OCI-LY1 (cell line): ENCODE measurements at regions not wholly inside any gene's neighbourhood (a gene's known extent, or its start where the extent isn't known, plus 50 kb on each side); places are given as distances from the start of the nearest gene placed in this dataset.

Source experiments
- H2AFZ ChIP-seq: fragments of 200-600 bp; sonication (generic), shearing (Covaris generic); 2 replicates; pipeline ENCODE4 v1.6.0; 2014; ENCODE audit warnings: antibody characterized with exemption, mild to moderate bottlenecking, low read length
- H3F3A ChIP-seq: fragments of 200-600 bp; sonication (generic), shearing (Covaris generic); 2 replicates; pipeline ENCODE4 v1.6.0; 2014; ENCODE audit warnings: mild to moderate bottlenecking, antibody characterized with exemption, low read length, moderate library complexity; ENCODE audit not compliant: insufficient read depth
- H3K27ac ChIP-seq: fragments of 200-600 bp; sonication (generic); 2 replicates; pipeline ENCODE4 v1.5.1; 2014; ENCODE audit warnings: low read length, mixed run types, mild to moderate bottlenecking, low read depth; ENCODE audit not compliant: poor library complexity, severe bottlenecking
- H3K27me3 ChIP-seq: fragments of 200-600 bp; sonication (generic); 2 replicates; pipeline ENCODE4 v1.6.0; 2014; ENCODE audit warnings: antibody characterized with exemption, mild to moderate bottlenecking, low read length, moderate library complexity; ENCODE audit not compliant: insufficient read depth
- H3K36me3 ChIP-seq: fragments of 200-600 bp; sonication (generic); 2 replicates; pipeline ENCODE4 v1.6.1; 2014; ENCODE audit warnings: mild to moderate bottlenecking, antibody characterized with exemption, low read length, moderate library complexity, mixed read lengths; ENCODE audit not compliant: insufficient read depth
- H3K4me1 ChIP-seq: fragments of 200-600 bp; sonication (generic); 2 replicates; pipeline ENCODE4 v1.5.1; 2014; ENCODE audit warnings: mild to moderate bottlenecking, low read length, moderate library complexity; ENCODE audit not compliant: insufficient read depth, severe bottlenecking
- H3K4me2 ChIP-seq: fragments of 200-600 bp; sonication (generic), shearing (Covaris generic); 2 replicates; pipeline ENCODE4 v1.6.1; 2014; ENCODE audit warnings: low read length
- H3K4me3 ChIP-seq: fragments of 200-600 bp; sonication (generic); 2 replicates; pipeline ENCODE4 v1.5.1; 2014; ENCODE audit warnings: low read length, low read depth, mild to moderate bottlenecking, mixed read lengths; ENCODE audit not compliant: poor library complexity, severe bottlenecking
- H3K79me2 ChIP-seq: fragments of 200-600 bp; shearing (Covaris generic); 2 replicates; pipeline ENCODE4 v1.6.1; 2016; ENCODE audit warnings: mixed run types, low read length, mixed read lengths; ENCODE audit not compliant: insufficient read depth
- H3K9ac ChIP-seq: fragments of 200-600 bp; sonication (generic), shearing (Covaris generic); 2 replicates; pipeline ENCODE4 v1.6.1; 2014; ENCODE audit warnings: mild to moderate bottlenecking, low read length, mixed read lengths
- H3K9me2 ChIP-seq: fragments of 200-600 bp; sonication (generic), shearing (Covaris generic); 2 replicates; pipeline ENCODE4 v1.6.1; 2014; ENCODE audit warnings: low read depth, mild to moderate bottlenecking, low read length, mixed read lengths
- H3K9me3 ChIP-seq: fragments of 200-600 bp; shearing (Covaris generic); 2 replicates; pipeline ENCODE4 v1.6.1; 2014; ENCODE audit warnings: low read length, mixed read lengths
- H4K20me1 ChIP-seq: fragments of 200-600 bp; sonication (generic), shearing (Covaris generic); 2 replicates; pipeline ENCODE4 v1.6.0; 2016; ENCODE audit warnings: mild to moderate bottlenecking, low read length; ENCODE audit not compliant: insufficient read depth
- CTCF ChIP-seq: fragments of 200-600 bp; sonication (generic), shearing (Covaris generic); IDR thresholded peaks from 2 replicates; pipeline ENCODE4 v1.5.1; 2017; ENCODE audit warnings: mild to moderate bottlenecking, antibody characterized with exemption, low read length, moderate library complexity, mixed read lengths
- EZH2 ChIP-seq: fragments of 200-600 bp; sonication (generic), shearing (Covaris generic); IDR thresholded peaks from 2 replicates; pipeline ENCODE4 v1.8.0; 2017; ENCODE audit warnings: borderline replicate concordance, mixed run types, mild to moderate bottlenecking, antibody characterized with exemption, low read length, moderate library complexity, mixed read lengths

- TF ChIP-seq CTCF: no peak
- no peak for TF ChIP-seq EZH2
- no peak overlapping the region for H3K27ac ChIP-seq
- no peaks in the 10 kb centered on the region for H3K27me3 ChIP-seq
- H3K9me3 ChIP-seq: no peaks in the 10 kb centered on the region
- H4K20me1 ChIP-seq: no peaks in the 10 kb centered on the region
- no peaks in the 10 kb centered on the region for H3F3A ChIP-seq
- H3K4me1 ChIP-seq: no peaks in the 10 kb centered on the region
- H3K36me3 ChIP-seq: no peaks in the 10 kb centered on the region
- H3K9ac ChIP-seq: no peak overlapping the region
- H2AFZ ChIP-seq: no peak overlapping the region
- H3K4me2 ChIP-seq: no peak overlapping the region
- H3K79me2 ChIP-seq: no peaks in the 10 kb centered on the region
- H3K4me3 ChIP-seq: no peak overlapping the region
- H3K9me2 ChIP-seq: no peaks in the 10 kb centered on the region
Observed at GRCh38 chr1:232859216-232859615, 54.0 kb downstream of the MAP10 start.

DNA sequence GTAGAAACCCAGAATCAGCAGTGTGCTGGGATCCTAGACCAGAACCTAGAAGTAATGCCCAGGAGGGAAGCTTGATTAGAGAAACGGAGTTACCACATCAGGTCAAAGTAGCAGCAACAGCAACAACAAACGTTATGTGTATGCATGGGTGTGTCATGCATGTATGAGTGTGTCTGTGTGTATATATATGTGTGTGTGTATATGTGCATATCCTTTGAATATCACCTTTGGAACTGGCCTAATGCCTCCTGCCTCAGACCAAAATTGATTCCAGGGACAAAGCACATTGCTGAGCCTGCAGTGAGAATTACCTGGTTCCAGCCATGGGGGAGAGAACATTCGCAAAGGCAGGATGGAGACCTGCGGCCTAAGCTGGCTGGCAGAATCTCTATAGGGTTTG lies 55.9 kb downstream of the MAP10 start:
- H3K4me3 ChIP-seq: no peak overlapping the region
- H3K27me3 ChIP-seq: no peaks in the 10 kb centered on the region
- no peaks in the 10 kb centered on the region for H3K36me3 ChIP-seq
- H4K20me1 ChIP-seq: no peaks in the 10 kb centered on the region
- no peak for TF ChIP-seq CTCF
- TF ChIP-seq EZH2: no peak
- H3K9me3 ChIP-seq: no peaks in the 10 kb centered on the region
- no peak overlapping the region for H3K27ac ChIP-seq
- H3K9me2 ChIP-seq: no peaks in the 10 kb centered on the region
- H2AFZ ChIP-seq: no peak overlapping the region
- no peaks in the 10 kb centered on the region for H3K4me1 ChIP-seq
- H3K9ac ChIP-seq: no peak overlapping the region
- no peaks in the 10 kb centered on the region for H3F3A ChIP-seq
- no peaks in the 10 kb centered on the region for H3K79me2 ChIP-seq
- H3K4me2 ChIP-seq: no peak overlapping the region

DNA sequence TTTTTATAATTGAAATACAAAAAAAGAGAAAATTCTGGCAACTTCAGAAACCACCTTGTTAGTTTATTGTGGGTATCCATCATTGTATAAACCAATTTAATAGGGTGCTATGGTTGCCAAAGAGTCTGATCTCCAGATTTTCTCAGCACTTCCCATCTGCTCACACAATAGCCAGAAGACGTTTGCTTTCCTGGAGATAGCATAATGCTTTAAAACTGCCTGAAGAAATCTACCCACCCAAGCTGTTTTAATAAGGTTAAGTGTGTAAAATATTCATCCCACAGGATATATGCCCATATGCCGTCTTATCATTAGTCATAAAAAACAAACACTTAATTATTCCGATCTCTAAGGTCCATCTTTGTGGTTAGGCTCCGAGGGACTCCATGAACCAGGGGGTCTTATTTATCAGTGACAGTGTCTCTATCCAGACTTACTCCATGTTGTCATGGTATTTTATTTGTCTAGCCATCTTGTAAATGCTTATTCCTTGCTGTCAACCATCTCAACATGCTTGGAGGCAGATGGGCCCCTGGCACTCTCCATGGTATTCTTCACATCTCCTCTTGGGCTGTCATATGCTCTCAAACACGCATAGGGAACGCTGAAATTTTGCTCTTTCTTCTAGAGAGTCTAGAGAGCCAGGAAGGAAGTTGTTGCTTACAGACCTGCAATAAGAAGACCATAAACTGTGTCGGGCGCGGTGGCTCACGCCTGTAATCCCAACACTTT lies 58.5 kb downstream of the MAP10 start:
- Histone ChIP-seq H3K27ac (no peak overlapping the region), H4K20me1 (no peaks in the 10 kb centered on the region), H3K9ac (no peak overlapping the region), H3K4me1 (no peaks in the 10 kb centered on the region), H3K9me3 (no peaks in the 10 kb centered on the region), H2AFZ (no peak overlapping the region), H3K36me3 (no peaks in the 10 kb centered on the region), H3K27me3 (0 out of 2 replicates have a peak, but pooled peaks cover 3% of the 10 kb centered on the region), H3F3A (no peaks in the 10 kb centered on the region), H3K4me3 (no peak overlapping the region), H3K79me2 (no peaks in the 10 kb centered on the region), H3K9me2 (no peaks in the 10 kb centered on the region), H3K4me2 (no peak overlapping the region)
- TF ChIP-seq CTCF: no peak
- no peak for TF ChIP-seq EZH2
